ENCODE measurements at regions not wholly inside any gene's neighbourhood (a gene's known extent, or its start where the extent isn't known, plus 50 kb on each side); places are given as distances from the start of the nearest gene placed in this dataset.

GRCh38 chr4:163612762-163613161 is 118.3 kb downstream of the TMA16 start:
- TF ChIP-seq CTCF (IDR thresholded peaks at IDR 0.05) = no peak
- no peak for TF ChIP-seq POLR2A (IDR thresholded peaks at IDR 0.05)
